T-helper 1 cell treated with Interleukin-12 subunit alpha and Interleukin-12 subunit beta and Interleukin-4 antibody, amounts not matched to agents 30 ng/mL and 1 ng/mL, for 36 hours (primary cell): ENCODE measurements at regions not wholly inside any gene's neighbourhood (a gene's known extent, or its start where the extent isn't known, plus 50 kb on each side); places are given as distances from the start of the nearest gene placed in this dataset.
"Not testable (repeated sequence)": the region's sequence is repeated elsewhere in the genome, so short reads cannot be mapped to it uniquely, and the experiment has no call there.

Experiments
- intact Hi-C: fragments of 100-400 bp; cut with micrococcal nuclease; formaldehyde crosslinking; loops from one replicate; pipeline ENCODE4 v1.15.1; 2024

GRCh38 chr17:54180950-54181349 is 358.2 kb downstream of the KIF2B start:
- intact Hi-C loops, result no loop called here

- intact Hi-C loops, result no loop called here
Observed at GRCh38 chr17:54191261-54191660, 368.5 kb downstream of the KIF2B start.

GRCh38 chr17:54194268-54194667 is 371.5 kb downstream of the KIF2B start:
- intact Hi-C loops, result no loop called here

GRCh38 chr17:54196751-54197150 is 374.0 kb downstream of the KIF2B start:
- intact Hi-C loops, result no loop called here

GRCh38 chr17:54201380-54201779 is 378.7 kb downstream of the KIF2B start:
- intact Hi-C loops, result not testable (repeated sequence)

GRCh38 chr17:54220829-54221228 is 398.1 kb downstream of the KIF2B start:
- intact Hi-C loops, result no loop called here

GRCh38 chr17:54221499-54221898 is 398.8 kb downstream of the KIF2B start:
- intact Hi-C loops, result no loop called here

- intact Hi-C loops, result no loop called here
Observed at GRCh38 chr17:54235571-54235970, 412.8 kb downstream of the KIF2B start.

GRCh38 chr17:54237911-54238515 is 415.3 kb downstream of the KIF2B start:
- intact Hi-C loops, result no loop called here

- intact Hi-C loops, result no loop called here
Observed at GRCh38 chr17:54239291-54239690, 416.6 kb downstream of the KIF2B start.

GRCh38 chr17:54255696-54256095 is 433.0 kb downstream of the KIF2B start:
- intact Hi-C loops, result no loop called here

GRCh38 chr17:54256401-54256929 is 433.7 kb downstream of the KIF2B start:
- intact Hi-C loops, result no loop called here

GRCh38 chr17:54257440-54257839 is 434.7 kb downstream of the KIF2B start:
- intact Hi-C loops, result no loop called here

GRCh38 chr17:54259476-54259875 is 436.7 kb downstream of the KIF2B start:
- intact Hi-C loops, result no loop called here

- intact Hi-C loops, result no loop called here
Observed at GRCh38 chr17:54261465-54261864, 438.7 kb downstream of the KIF2B start.

- intact Hi-C loops, result no loop called here
Observed at GRCh38 chr17:54269881-54270280, 447.2 kb downstream of the KIF2B start.

GRCh38 chr17:54270499-54270898 is 447.8 kb downstream of the KIF2B start:
- intact Hi-C loops, result no loop called here

GRCh38 chr17:54277868-54278267 is 455.1 kb downstream of the KIF2B start:
- intact Hi-C loops, result loop anchor here (5.0 kb wide), 1 partner anchor 1566 kb away; no protein-coding TSS in a partner anchor

GRCh38 chr17:54280741-54281140 is 458.0 kb downstream of the KIF2B start:
- intact Hi-C loops, result no loop called here

GRCh38 chr17:54282886-54283285 is 460.2 kb downstream of the KIF2B start:
- intact Hi-C loops, result no loop called here

- intact Hi-C loops, result no loop called here
Observed at GRCh38 chr17:54307351-54307750, 484.6 kb downstream of the KIF2B start.

- intact Hi-C loops, result no loop called here
Observed at GRCh38 chr17:54324813-54325212, 502.1 kb downstream of the KIF2B start.

GRCh38 chr17:54339731-54340130 is 517.0 kb downstream of the KIF2B start:
- intact Hi-C loops, result no loop called here

GRCh38 chr17:54347495-54347894 is 524.8 kb downstream of the KIF2B start:
- intact Hi-C loops, result no loop called here
